ENCODE measurements at regions not wholly inside any gene's neighbourhood (a gene's known extent, or its start where the extent isn't known, plus 50 kb on each side); places are given as distances from the start of the nearest gene placed in this dataset.

DNA sequence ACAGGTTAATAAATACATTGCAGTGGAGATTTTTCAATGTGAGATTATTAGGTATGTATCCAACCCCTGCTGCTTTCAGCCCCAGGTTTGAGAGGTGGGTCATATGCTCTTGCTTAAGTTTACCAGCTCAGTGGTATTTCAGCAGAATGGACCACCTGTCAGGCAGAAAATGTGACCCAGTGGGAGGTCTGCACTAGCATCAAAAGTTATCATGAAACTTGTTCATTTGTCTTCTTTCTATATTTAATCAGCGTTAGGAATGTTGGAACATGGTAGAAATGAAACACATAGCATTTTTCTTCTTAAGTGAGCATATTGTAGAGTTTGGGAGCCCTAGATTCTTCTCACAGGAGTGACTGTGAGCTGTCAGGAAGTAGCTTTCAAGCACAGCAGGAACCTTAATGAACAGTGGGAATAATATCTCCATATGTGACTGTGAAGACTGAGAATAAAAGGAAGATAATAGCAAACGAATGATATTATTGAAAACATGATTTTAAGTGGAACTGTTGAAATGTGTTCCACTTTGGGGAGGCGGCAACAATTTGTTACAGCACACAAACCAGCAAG lies 596.9 kb upstream of the CDH6 start:
- Histone ChIP-seq H4K20me1 (replicated peaks in 1 of 2; ENCODE audit: control insufficient read depth in 1 of 2, insufficient read depth in 2 of 2, low read length in 2 of 2) (no peaks in the 10 kb centered on the region), H3K18ac (ENCODE audit: extremely low read depth, low read length) (no peak overlapping the region), H3K4me2 (ENCODE audit: insufficient read depth in 1 of 2, low read depth in 2 of 2, low read length in 2 of 2) (no peak overlapping the region), H3K9me3 (ENCODE audit: insufficient read depth in 2 of 2, low read depth in 1 of 2, low read length in 1 of 2) (no peaks in the 10 kb centered on the region), H3K23ac (ENCODE audit: insufficient read length) (no peak overlapping the region), H3K79me1 (ENCODE audit: low read depth, low read length) (no peaks in the 10 kb centered on the region), H2BK120ac (replicated peaks; ENCODE audit: low read depth, low read length) (peak overlapping the region; percentile 43), H2AK5ac (ENCODE audit: low read depth, low read length) (no peak overlapping the region), H3K36me3 (ENCODE audit: control insufficient read depth in 2 of 4, insufficient read depth in 4 of 4, low read length in 3 of 4) (no peaks in the 10 kb centered on the region), H4K91ac (replicated peaks; ENCODE audit: insufficient read length, low read length) (no peak overlapping the region), H3K23me2 (ENCODE audit: low read depth, low read length) (no peaks in the 10 kb centered on the region), H3K4me1 (replicated peaks in 1 of 4; ENCODE audit: control insufficient read depth in 3 of 4, insufficient read depth in 4 of 4, low read length in 3 of 4) (peaks cover 0 to 6% (median 0%) of the 10 kb centered on the region in 4 experiments; a peak in 2 of 7 replicates), H3K4ac (replicated peaks; ENCODE audit: insufficient read length, low read depth, low read length) (no peak overlapping the region), H3K79me2 (ENCODE audit: control insufficient read depth in 1 of 2, insufficient read depth in 2 of 2, low read length in 2 of 2) (no peaks in the 10 kb centered on the region), H2AFZ (ENCODE audit: low read length) (no peak overlapping the region), H3K4me3 (ENCODE audit: extremely low read depth in 1 of 4, insufficient read depth in 2 of 4, low read depth in 3 of 4, low read length in 4 of 4) (no peak overlapping the region), H3K9ac (replicated peaks in 1 of 4; ENCODE audit: extremely low read depth in 1 of 4, low read depth in 3 of 4, low read length in 3 of 4) (no peak overlapping the region), H4K8ac (ENCODE audit: extremely low read depth, insufficient read depth, low read length) (no peak overlapping the region), H2BK5ac (ENCODE audit: low read depth, low read length) (no peak overlapping the region), H3K27me3 (replicated peaks in 1 of 4; ENCODE audit: control insufficient read depth in 3 of 4, extremely low read depth in 1 of 4, insufficient read depth in 3 of 4, low read length in 3 of 4) (no peaks in the 10 kb centered on the region), H2BK12ac (ENCODE audit: low read depth, low read length) (no peak overlapping the region), H3K27ac (ENCODE audit: low read depth, low read length) (no peak overlapping the region), H2BK20ac (ENCODE audit: low read length) (no peak overlapping the region), H2BK15ac (ENCODE audit: low read length) (no peak overlapping the region), H3K56ac (replicated peaks; ENCODE audit: insufficient read length, low read depth, low read length) (no peak overlapping the region), H4K5ac (ENCODE audit: insufficient read length, low read depth, low read length) (no peak overlapping the region), H3K14ac (ENCODE audit: insufficient read length) (no peak overlapping the region)
- ChIA-PET CTCF (ENCODE audit: partially characterized antibody) (interaction anchor here (0.6 kb wide), 1 partner anchor 174 kb away, joined by 3 read pairs; no protein-coding TSS in a partner anchor), POLR2A (ENCODE audit: partially characterized antibody) (no interaction called here)
- DNase-seq (ENCODE audit: low read depth in 1 of 2, low spot score in 2 of 2) (no peak), FAIRE-seq (no peak)
- 81% methylated on average over 3 of the region's 3 CpGs; no CpG with 5 or more reads in 1 of the 2 experiments for WGBS, 2 experiments (ENCODE audit: extremely low coverage in 1 of 2, insufficient coverage in 1 of 2, insufficient read length in 1 of 2, insufficient replicate concordance in 2 of 2, low coverage in 1 of 2, low lambda C conversion rate in 2 of 2, missing lambda C conversion rate in 1 of 2)
- TF ChIP-seq TBP (IDR thresholded peaks at IDR 0.05; ENCODE audit: low read depth, low read length) (no peak), CHD1 (IDR thresholded peaks at IDR 0.05; ENCODE audit: low read depth, low read length) (no peak), CBX5 (IDR thresholded peaks at IDR 0.05; ENCODE audit: low read depth, low read length) (no peak), FOSL1 (IDR thresholded peaks at IDR 0.05; ENCODE audit: insufficient read depth, low read depth, low read length) (no peak), POLR2A (IDR thresholded peaks at IDR 0.05; ENCODE audit: control extremely low read depth in 1 of 2, low read depth in 2 of 2, low read length in 2 of 2) (no peak), TAF1 (IDR thresholded peaks at IDR 0.05; ENCODE audit: low read depth, low read length) (no peak), SAP30 (IDR thresholded peaks at IDR 0.05; ENCODE audit: insufficient read depth, insufficient replicate concordance, low read length) (no peak), HDAC2 (IDR thresholded peaks at IDR 0.05; ENCODE audit: borderline replicate concordance in 1 of 2, low read depth in 2 of 2, low read length in 2 of 2) (no peak), RFX5 (IDR thresholded peaks at IDR 0.05; ENCODE audit: borderline replicate concordance, low read depth, low read length) (no peak), NRF1 (IDR thresholded peaks at IDR 0.05; ENCODE audit: low read depth, low read length) (no peak), TAF7 (optimal IDR thresholded peaks at IDR 0.05; ENCODE audit: borderline replicate concordance, low read depth, low read length) (no peak), PHF8 (conservative IDR thresholded peaks at IDR 0.05; ENCODE audit: low read depth, low read length) (no peak), SIRT6 (IDR thresholded peaks at IDR 0.05; ENCODE audit: low read length) (no peak)
- TF ChIP-seq, protein P1, sequence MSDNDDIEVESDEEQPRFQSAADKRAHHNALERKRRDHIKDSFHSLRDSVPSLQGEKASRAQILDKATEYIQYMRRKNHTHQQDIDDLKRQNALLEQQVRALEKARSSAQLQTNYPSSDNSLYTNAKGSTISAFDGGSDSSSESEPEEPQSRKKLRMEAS (IDR thresholded peaks at IDR 0.05) = no peak

Measured in H1 (cell line).